D341Med (cell line): ENCODE measurements at regions not wholly inside any gene's neighbourhood (a gene's known extent, or its start where the extent isn't known, plus 50 kb on each side); places are given as distances from the start of the nearest gene placed in this dataset.

Source experiments
- DNase-seq: peaks from one replicate; pipeline ENCODE4 v3.0.0; 2012; ENCODE audit warnings: low spot score

- DNase-seq: no peak
Measured at GRCh38 chr5:52674815-52675545, 112.7 kb upstream of the ITGA1 start.

GRCh38 chr5:52682492-52682891 is 105.2 kb upstream of the ITGA1 start:
- no peak for DNase-seq

- no peak for DNase-seq
Measured at GRCh38 chr5:52684051-52684450, 103.7 kb upstream of the ITGA1 start.

GRCh38 chr5:52685566-52685965 is 102.2 kb upstream of the ITGA1 start:
- no peak for DNase-seq

GRCh38 chr5:52685971-52686370 is 101.7 kb upstream of the ITGA1 start:
- DNase-seq: no peak

GRCh38 chr5:52690236-52690768 is 97.4 kb upstream of the ITGA1 start:
- DNase-seq: no peak

- DNase-seq: no peak
Measured at GRCh38 chr5:52692039-52692438, 95.7 kb upstream of the ITGA1 start.

GRCh38 chr5:52692606-52693005 is 95.1 kb upstream of the ITGA1 start:
- DNase-seq: no peak

- DNase-seq: no peak
Measured at GRCh38 chr5:52693280-52693679, 94.4 kb upstream of the ITGA1 start.

GRCh38 chr5:52693836-52694235 is 93.9 kb upstream of the ITGA1 start:
- DNase-seq: no peak

GRCh38 chr5:52694648-52695047 is 93.1 kb upstream of the ITGA1 start:
- DNase-seq: no peak

GRCh38 chr5:52702877-52703276 is 84.8 kb upstream of the ITGA1 start:
- no peak for DNase-seq

- DNase-seq: no peak
Measured at GRCh38 chr5:52703321-52703720, 84.4 kb upstream of the ITGA1 start.

- DNase-seq: no peak
Measured at GRCh38 chr5:52705720-52706119, 82.0 kb upstream of the ITGA1 start.

- no peak for DNase-seq
Measured at GRCh38 chr5:52706775-52707174, 80.9 kb upstream of the ITGA1 start.

GRCh38 chr5:52707616-52708015 is 80.1 kb upstream of the ITGA1 start:
- DNase-seq: no peak

- no peak for DNase-seq
Measured at GRCh38 chr5:52708463-52708862, 79.3 kb upstream of the ITGA1 start.

GRCh38 chr5:52709167-52709925 is 78.4 kb upstream of the ITGA1 start:
- DNase-seq: no peak

GRCh38 chr5:52710310-52710971 is 77.3 kb upstream of the ITGA1 start:
- no peak for DNase-seq

GRCh38 chr5:52710972-52711596 is 76.6 kb upstream of the ITGA1 start:
- no peak for DNase-seq

- DNase-seq: no peak
Measured at GRCh38 chr5:52712354-52712753, 75.4 kb upstream of the ITGA1 start.

GRCh38 chr5:52725065-52725746 is 62.5 kb upstream of the ITGA1 start:
- no peak for DNase-seq
